ENCODE measurements at regions not wholly inside any gene's neighbourhood (a gene's known extent, or its start where the extent isn't known, plus 50 kb on each side); places are given as distances from the start of the nearest gene placed in this dataset.

DNA sequence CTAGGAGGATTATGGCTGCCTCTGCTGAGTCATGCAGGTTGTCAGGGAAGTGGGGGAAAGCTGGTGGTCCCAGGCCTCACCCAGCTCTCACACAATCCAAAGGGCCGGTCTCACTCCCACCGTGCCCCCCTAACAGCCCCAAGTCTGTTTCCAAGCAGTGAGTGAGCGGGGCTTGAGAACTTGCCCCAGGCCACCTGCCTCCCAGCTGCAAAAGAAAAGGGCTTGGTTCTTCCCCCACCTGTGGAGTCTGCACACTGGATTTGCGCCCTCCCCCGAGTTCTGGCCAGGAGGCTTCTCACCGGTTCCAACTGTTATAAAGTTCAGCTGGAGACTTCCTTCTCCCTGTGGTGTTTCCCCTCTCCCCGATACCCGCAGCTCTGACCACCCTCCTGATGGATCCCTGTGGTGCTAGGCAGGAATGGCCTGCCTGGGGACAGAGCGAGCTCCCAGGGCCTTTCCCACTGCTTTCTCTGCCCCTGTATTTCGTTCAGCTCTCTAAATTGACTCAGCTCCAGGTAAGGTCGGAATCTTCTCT is 222.3 kb downstream of the BARHL2 start:
- TF ChIP-seq POLR2A (IDR thresholded peaks at IDR 0.05; ENCODE audit: low read depth, low read length) (no peak), POLR2AphosphoS5 (IDR thresholded peaks at IDR 0.05; ENCODE audit: low read depth, low read length) (no peak), TAF1 (IDR thresholded peaks at IDR 0.05; ENCODE audit: borderline replicate concordance, low read depth, low read length) (no peak)

All from GM12892 (cell line).